ENCODE measurements at regions not wholly inside any gene's neighbourhood (a gene's known extent, or its start where the extent isn't known, plus 50 kb on each side); places are given as distances from the start of the nearest gene placed in this dataset.

DNA sequence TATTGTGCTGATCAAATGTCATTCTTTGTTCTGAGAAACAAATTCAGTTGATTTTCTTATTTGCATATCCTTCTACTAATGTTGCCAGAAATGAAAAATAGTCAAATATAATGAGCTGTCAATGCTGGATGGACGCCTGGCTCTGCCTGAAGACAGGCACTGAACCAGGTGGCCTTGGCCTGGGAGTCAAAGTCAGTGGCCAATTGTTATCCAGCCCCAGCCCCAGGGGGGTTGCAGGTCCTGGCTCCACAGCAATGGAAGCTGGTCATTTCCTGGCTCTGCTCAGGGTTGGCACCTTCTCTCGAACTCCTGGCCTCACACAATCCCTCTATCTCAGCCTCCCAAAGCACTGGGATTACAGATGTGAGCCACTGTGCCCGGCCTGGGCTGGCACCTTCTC is 176.8 kb upstream of the GLI2 start:
- TF ChIP-seq, protein P1, sequence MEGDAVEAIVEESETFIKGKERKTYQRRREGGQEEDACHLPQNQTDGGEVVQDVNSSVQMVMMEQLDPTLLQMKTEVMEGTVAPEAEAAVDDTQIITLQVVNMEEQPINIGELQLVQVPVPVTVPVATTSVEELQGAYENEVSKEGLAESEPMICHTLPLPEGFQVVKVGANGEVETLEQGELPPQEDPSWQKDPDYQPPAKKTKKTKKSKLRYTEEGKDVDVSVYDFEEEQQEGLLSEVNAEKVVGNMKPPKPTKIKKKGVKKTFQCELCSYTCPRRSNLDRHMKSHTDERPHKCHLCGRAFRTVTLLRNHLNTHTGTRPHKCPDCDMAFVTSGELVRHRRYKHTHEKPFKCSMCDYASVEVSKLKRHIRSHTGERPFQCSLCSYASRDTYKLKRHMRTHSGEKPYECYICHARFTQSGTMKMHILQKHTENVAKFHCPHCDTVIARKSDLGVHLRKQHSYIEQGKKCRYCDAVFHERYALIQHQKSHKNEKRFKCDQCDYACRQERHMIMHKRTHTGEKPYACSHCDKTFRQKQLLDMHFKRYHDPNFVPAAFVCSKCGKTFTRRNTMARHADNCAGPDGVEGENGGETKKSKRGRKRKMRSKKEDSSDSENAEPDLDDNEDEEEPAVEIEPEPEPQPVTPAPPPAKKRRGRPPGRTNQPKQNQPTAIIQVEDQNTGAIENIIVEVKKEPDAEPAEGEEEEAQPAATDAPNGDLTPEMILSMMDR (conservative IDR thresholded peaks at IDR 0.05 in 1 of 2, IDR thresholded peaks at IDR 0.05 in 1 of 2; ENCODE audit: extremely low read depth in 1 of 2, insufficient read depth in 1 of 2, low read depth in 1 of 2, low read length in 2 of 2) = no peak
- TF ChIP-seq EZH2 (IDR thresholded peaks at IDR 0.05; ENCODE audit: borderline replicate concordance, low read length) = no peak
